IMR-90 (cell line): ENCODE measurements at regions not wholly inside any gene's neighbourhood (a gene's known extent, or its start where the extent isn't known, plus 50 kb on each side); places are given as distances from the start of the nearest gene placed in this dataset.

Experiments
- ATAC-seq: fragments of 200-7000 bp; cut with Tn5 transposase; 2 replicates; pipeline ENCODE4 v1.9.1; 2020; ENCODE audit warnings: low read depth, mild to moderate bottlenecking, moderate library complexity
- BruUV-seq: library from RNA; stranded (reverse); fragments of 400-500 nt; replicated peaks from 2 replicates; lab custom pipeline; 2021; lab: Mats Ljungman, UMichigan
- CTCF ChIA-PET: fragments of 300-600 bp; formaldehyde crosslinking; extraction: SDS; loops from one replicate; lab custom pipeline; 2021; ENCODE audit warnings: antibody characterized with exemption; lab: Yijun Ruan, JAX
- POLR2A ChIA-PET: fragments of 300-600 bp; sonication (Branson Sonifier 250); formaldehyde crosslinking; loops from one replicate; lab custom pipeline; 2022; ENCODE audit warnings: antibody characterized with exemption; ENCODE audit not compliant: unreplicated experiment; lab: Charles Lee
- DNase-seq: peaks from one replicate; pipeline ENCODE4 v3.0.0; 2013
- H2AFZ ChIP-seq: replicated peaks from 2 replicates; pipeline ENCODE3; 2013; ENCODE audit warnings: low read length, mild to moderate bottlenecking; ENCODE audit not compliant: poor library complexity
- H2AK5ac ChIP-seq: 2 replicates; pipeline ENCODE4 v1.6.1; 2013; ENCODE audit warnings: low read depth, low read length, inconsistent platforms
- H2AK9ac ChIP-seq: replicated peaks from 2 replicates; pipeline ENCODE3; 2013; ENCODE audit warnings: mild to moderate bottlenecking, low read depth, low read length, moderate library complexity; ENCODE audit not compliant: poor library complexity
- H2BK120ac ChIP-seq: 2 replicates; pipeline ENCODE4 v1.6.1; 2013; ENCODE audit warnings: low read depth, low read length, inconsistent platforms
- H2BK15ac ChIP-seq: 3 replicates; pipeline ENCODE4 v1.6.1; 2013; ENCODE audit warnings: low read depth, low read length, inconsistent platforms
- H2BK20ac ChIP-seq: 2 replicates; pipeline ENCODE4 v1.6.1; 2013; ENCODE audit warnings: low read depth, mild to moderate bottlenecking, inconsistent platforms, low read length, moderate library complexity
- H2BK5ac ChIP-seq: 2 replicates; pipeline ENCODE4 v1.6.1; 2013; ENCODE audit warnings: mild to moderate bottlenecking, low read depth, low read length, inconsistent platforms; ENCODE audit not compliant: poor library complexity, severe bottlenecking
- H3K14ac ChIP-seq: replicated peaks from 2 replicates; pipeline ENCODE4 v1.6.1; 2013; ENCODE audit warnings: low read depth, low read length, inconsistent platforms
- H3K18ac ChIP-seq: 2 replicates; pipeline ENCODE4 v1.6.1; 2013; ENCODE audit warnings: low read depth, low read length, control low read depth
- H3K23ac ChIP-seq: 2 replicates; pipeline ENCODE4 v1.6.1; 2013; ENCODE audit warnings: low read depth, low read length, inconsistent platforms
- H3K27ac ChIP-seq: 2 replicates; pipeline ENCODE4 v1.5.1; 2013; ENCODE audit warnings: mild to moderate bottlenecking, control low read depth, low read length; ENCODE audit not compliant: insufficient read depth
- H3K27me3 ChIP-seq: 2 replicates; pipeline ENCODE4 v1.6.1; 2013; ENCODE audit warnings: low read length; ENCODE audit not compliant: control insufficient read depth, insufficient read depth
- H3K36me3 ChIP-seq: 2 replicates; pipeline ENCODE4 v1.6.1; 2013; ENCODE audit warnings: low read length, mixed read lengths; ENCODE audit not compliant: control insufficient read depth, insufficient read depth
- H3K4ac ChIP-seq: 2 replicates; pipeline ENCODE4 v1.6.1; 2013; ENCODE audit warnings: low read depth, low read length, inconsistent platforms
- H3K4me1 ChIP-seq: 2 replicates; pipeline ENCODE4 v1.6.1; 2013; ENCODE audit warnings: low read length, mixed read lengths; ENCODE audit not compliant: control insufficient read depth, insufficient read depth
- H3K4me2 ChIP-seq: 2 replicates; pipeline ENCODE4 v1.6.1; 2013; ENCODE audit warnings: low read depth, mild to moderate bottlenecking, control low read depth, low read length, moderate library complexity
- H3K4me3 ChIP-seq: 2 replicates; pipeline ENCODE4 v1.5.1; 2013; ENCODE audit warnings: low read depth, mild to moderate bottlenecking, control low read depth, low read length, moderate library complexity; ENCODE audit not compliant: insufficient read depth
- H3K56ac ChIP-seq: 2 replicates; pipeline ENCODE4 v1.6.1; 2013; ENCODE audit warnings: low read length, inconsistent platforms; ENCODE audit not compliant: insufficient read depth; ENCODE audit errors: extremely low read depth
- H3K79me1 ChIP-seq, 2 experiments: 2 replicates each; pipeline ENCODE4 v1.6.1; 2013; ENCODE audit warnings: low read length in 2 of 2, inconsistent platforms in 1 of 2, low read depth in 1 of 2
- H3K9ac ChIP-seq: 2 replicates; pipeline ENCODE4 v1.6.1; 2013; ENCODE audit warnings: low read depth, low read length, control low read depth
- H3K9me1 ChIP-seq: 2 replicates; pipeline ENCODE4 v1.6.1; 2013; ENCODE audit warnings: low read length, inconsistent platforms; ENCODE audit not compliant: insufficient read depth
- H3K9me3 ChIP-seq: 2 replicates; pipeline ENCODE4 v1.6.1; 2013; ENCODE audit warnings: low read length; ENCODE audit not compliant: control insufficient read depth, insufficient read depth
- H4K20me1 ChIP-seq: 2 replicates; pipeline ENCODE4 v1.6.1; 2013; ENCODE audit warnings: low read length, inconsistent platforms; ENCODE audit not compliant: insufficient read depth
- H4K5ac ChIP-seq: 2 replicates; pipeline ENCODE4 v1.6.1; 2013; ENCODE audit warnings: mild to moderate bottlenecking, low read depth, low read length, control low read depth
- H4K8ac ChIP-seq, 2 experiments: 2 replicates each; pipeline ENCODE4 v1.6.1; 2013; ENCODE audit warnings: low read depth in 2 of 2, low read length in 2 of 2, control low read depth in 1 of 2, inconsistent platforms in 1 of 2
- H4K91ac ChIP-seq: 2 replicates; pipeline ENCODE4 v1.6.1; 2013; ENCODE audit warnings: low read depth, low read length, inconsistent platforms; ENCODE audit not compliant: insufficient read depth
- BHLHE40 ChIP-seq: fragments of 150-350 bp; IDR thresholded peaks from 2 replicates; pipeline ENCODE4 v1.6.1; 2016; ENCODE audit warnings: mild to moderate bottlenecking, low read depth, low read length
- CEBPB ChIP-seq: IDR thresholded peaks from 2 replicates; pipeline ENCODE4 v1.6.1; 2012; ENCODE audit warnings: low read depth, low read length, improper control_type of control experiment
- CHD1 ChIP-seq: IDR thresholded peaks from 2 replicates; pipeline ENCODE4 v1.6.1; 2012; ENCODE audit warnings: low read depth, low read length, improper control_type of control experiment
- CTCF ChIP-seq: conservative IDR thresholded peaks from 2 replicates; pipeline ENCODE4 v1.5.1; 2012; ENCODE audit warnings: mild to moderate bottlenecking, low read depth, low read length, improper control_type of control experiment
- FOS ChIP-seq: fragments of 150-350 bp; IDR thresholded peaks from 2 replicates; pipeline ENCODE4 v1.6.1; 2016; ENCODE audit warnings: low read depth, low read length
- MAFK ChIP-seq: IDR thresholded peaks from 2 replicates; pipeline ENCODE4 v1.6.1; 2012; ENCODE audit warnings: low read depth, low read length, improper control_type of control experiment
- MAZ ChIP-seq: IDR thresholded peaks from 2 replicates; pipeline ENCODE4 v1.6.1; 2012; ENCODE audit warnings: low read depth, mild to moderate bottlenecking, low read length, improper control_type of control experiment, moderate library complexity, borderline replicate concordance
- MXI1 ChIP-seq: IDR thresholded peaks from 2 replicates; pipeline ENCODE4 v1.6.1; 2012; ENCODE audit warnings: low read depth, mild to moderate bottlenecking, low read length, moderate library complexity, borderline replicate concordance
- NFE2L2 ChIP-seq: fragments of 150-350 bp; IDR thresholded peaks from 2 replicates; pipeline ENCODE4 v1.6.1; 2016; ENCODE audit warnings: low read depth, mild to moderate bottlenecking, low read length
- POLR2A ChIP-seq: IDR thresholded peaks from 2 replicates; pipeline ENCODE4 v1.6.1; 2012; ENCODE audit warnings: mild to moderate bottlenecking, low read depth, low read length
- RAD21 ChIP-seq: IDR thresholded peaks from 2 replicates; pipeline ENCODE4 v1.6.1; 2012; ENCODE audit warnings: low read length, improper control_type of control experiment
- RCOR1 ChIP-seq: IDR thresholded peaks from 2 replicates; pipeline ENCODE4 v1.6.1; 2012; ENCODE audit warnings: mild to moderate bottlenecking, low read length, improper control_type of control experiment; ENCODE audit not compliant: insufficient replicate concordance
- RFX5 ChIP-seq: IDR thresholded peaks from 2 replicates; pipeline ENCODE4 v1.8.0; 2012; ENCODE audit warnings: low read depth, mild to moderate bottlenecking, low read length, moderate library complexity
- SMC3 ChIP-seq: fragments of 150-350 bp; IDR thresholded peaks from 2 replicates; pipeline ENCODE4 v1.6.1; 2016; ENCODE audit warnings: low read depth, mild to moderate bottlenecking, antibody characterized with exemption, low read length, moderate library complexity
- USF2 ChIP-seq: fragments of 150-350 bp; IDR thresholded peaks from 2 replicates; pipeline ENCODE4 v1.6.1; 2017; ENCODE audit warnings: mild to moderate bottlenecking, antibody characterized with exemption, low read length, low read depth
- WGBS, 2 experiments: methylation state at CpG; one replicate each; pipeline versions ENCODE4 v1.1.5 to v1.1.7; 2013; ENCODE audit warnings: missing lambda C conversion rate in 2 of 2; ENCODE audit not compliant: insufficient read length in 1 of 2; ENCODE audit errors: extremely low coverage in 2 of 2; 5-methylcytosine and 5-hydroxymethylcytosine counted together
- dilution Hi-C: fragments of 300-500 bp; cut with HindIII; formaldehyde crosslinking; loops from one replicate; pipeline ENCODE4 v1.14.3; 2018; ENCODE audit warnings: low sequenced_read_pairs; ENCODE audit not compliant: unreplicated experiment
- in situ Hi-C: fragments of 300-500 bp; cut with MboI; formaldehyde crosslinking; loops from 3 replicates; pipeline ENCODE4 v1.14.3; 2019; ENCODE audit warnings: low sequenced_read_pairs, inconsistent platforms, mixed read lengths
- intact Hi-C: fragments of 100-400 bp; cut with micrococcal nuclease; formaldehyde crosslinking; loops from 2 replicates; pipeline ENCODE4 v1.10.0; 2022
- TF ChIP-seq, protein P1 (sequence below): fragments of 150-350 bp; IDR thresholded peaks from 2 replicates; pipeline ENCODE4 v1.6.1; 2016; ENCODE audit warnings: low read depth, mild to moderate bottlenecking, low read length, moderate library complexity, borderline replicate concordance

- no peaks in the 10 kb centered on the region for H3K4me1 ChIP-seq
- ChIA-PET CTCF (no interaction called here), POLR2A (no interaction called here)
- no peak overlapping the region for H3K27ac ChIP-seq
- in situ Hi-C loops, result no loop called here
- H3K4ac ChIP-seq, result no peak overlapping the region
- DNase-seq (no peak), ATAC-seq (no peak)
- TF ChIP-seq USF2 (no peak), MAZ (no peak), POLR2A (no peak), RCOR1 (no peak), RAD21 (no peak), NFE2L2 (no peak), MXI1 (no peak), BHLHE40 (no peak), FOS (no peak), RFX5 (no peak), CHD1 (no peak), CEBPB (no peak), MAFK (no peak), CTCF (no peak), SMC3 (no peak)
- TF ChIP-seq, protein P1, sequence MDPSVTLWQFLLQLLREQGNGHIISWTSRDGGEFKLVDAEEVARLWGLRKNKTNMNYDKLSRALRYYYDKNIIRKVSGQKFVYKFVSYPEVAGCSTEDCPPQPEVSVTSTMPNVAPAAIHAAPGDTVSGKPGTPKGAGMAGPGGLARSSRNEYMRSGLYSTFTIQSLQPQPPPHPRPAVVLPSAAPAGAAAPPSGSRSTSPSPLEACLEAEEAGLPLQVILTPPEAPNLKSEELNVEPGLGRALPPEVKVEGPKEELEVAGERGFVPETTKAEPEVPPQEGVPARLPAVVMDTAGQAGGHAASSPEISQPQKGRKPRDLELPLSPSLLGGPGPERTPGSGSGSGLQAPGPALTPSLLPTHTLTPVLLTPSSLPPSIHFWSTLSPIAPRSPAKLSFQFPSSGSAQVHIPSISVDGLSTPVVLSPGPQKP, result no peak
- no peak overlapping the region for H2BK20ac ChIP-seq
- H2AK5ac ChIP-seq, result no peak overlapping the region
- no peaks in the 10 kb centered on the region for H4K20me1 ChIP-seq
- no peak overlapping the region for H3K14ac ChIP-seq
- dilution Hi-C loops, result no loop called here
- H3K56ac ChIP-seq, result no peak overlapping the region
- no peak overlapping the region for H2AFZ ChIP-seq
- H2BK15ac ChIP-seq, result no peak overlapping the region
- no peaks in the 10 kb centered on the region for H3K27me3 ChIP-seq
- no peak overlapping the region for H4K91ac ChIP-seq
- H2BK120ac ChIP-seq, result no peak overlapping the region
- no peak overlapping the region for H3K4me3 ChIP-seq
- H3K79me1 ChIP-seq, result no peaks in the 10 kb centered on the region
- BruUV-seq, result no TSS peak
- no peak overlapping the region for H3K4me2 ChIP-seq
- no peaks in the 10 kb centered on the region for H3K36me3 ChIP-seq
- H3K9ac ChIP-seq, result no peak overlapping the region
- H4K8ac ChIP-seq, result no peak overlapping the region
- H3K18ac ChIP-seq, result no peak overlapping the region
- no peak overlapping the region for H3K23ac ChIP-seq
- no peak overlapping the region for H2AK9ac ChIP-seq
- intact Hi-C loops, result no loop called here
- no peak overlapping the region for H2BK5ac ChIP-seq
- no peaks in the 10 kb centered on the region for H3K9me1 ChIP-seq
- WGBS, 2 experiments, result no CpG with 5 or more reads among the region's 1 CpG
- peaks cover 2% of the 10 kb centered on the region for H3K9me3 ChIP-seq
- H4K5ac ChIP-seq, result no peak overlapping the region
These were observed 380.1 kb downstream of the GRIA2 start for GRCh38 chr4:157600583-157600982.
